ENCODE measurements at regions not wholly inside any gene's neighbourhood (a gene's known extent, or its start where the extent isn't known, plus 50 kb on each side); places are given as distances from the start of the nearest gene placed in this dataset.

DNA sequence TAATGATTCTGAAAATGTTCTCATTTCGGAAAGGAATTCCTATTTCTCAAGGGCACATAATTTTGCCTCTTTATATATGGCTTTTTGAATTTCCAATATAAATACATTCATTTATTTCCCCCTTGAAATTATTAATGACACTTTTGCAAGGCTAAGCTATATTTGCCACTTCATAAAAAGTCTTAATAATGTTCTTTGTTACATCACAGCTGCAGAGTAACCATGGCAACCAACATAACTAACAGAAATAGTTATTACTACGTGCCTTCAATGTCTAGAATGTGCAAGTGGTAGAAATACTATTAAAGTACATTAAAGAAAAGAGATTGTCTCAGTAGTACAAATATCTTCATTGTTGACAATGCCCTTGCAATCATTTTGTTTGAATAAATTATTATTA, 471.8 kb downstream of the C3orf38 start:
- no peaks in the 10 kb centered on the region for H3K36me3 Mint-ChIP-seq (ENCODE audit: low read depth)
- H3K9me3 Mint-ChIP-seq (ENCODE audit: low read depth) = no peaks in the 10 kb centered on the region
- TF ChIP-seq, protein P1, sequence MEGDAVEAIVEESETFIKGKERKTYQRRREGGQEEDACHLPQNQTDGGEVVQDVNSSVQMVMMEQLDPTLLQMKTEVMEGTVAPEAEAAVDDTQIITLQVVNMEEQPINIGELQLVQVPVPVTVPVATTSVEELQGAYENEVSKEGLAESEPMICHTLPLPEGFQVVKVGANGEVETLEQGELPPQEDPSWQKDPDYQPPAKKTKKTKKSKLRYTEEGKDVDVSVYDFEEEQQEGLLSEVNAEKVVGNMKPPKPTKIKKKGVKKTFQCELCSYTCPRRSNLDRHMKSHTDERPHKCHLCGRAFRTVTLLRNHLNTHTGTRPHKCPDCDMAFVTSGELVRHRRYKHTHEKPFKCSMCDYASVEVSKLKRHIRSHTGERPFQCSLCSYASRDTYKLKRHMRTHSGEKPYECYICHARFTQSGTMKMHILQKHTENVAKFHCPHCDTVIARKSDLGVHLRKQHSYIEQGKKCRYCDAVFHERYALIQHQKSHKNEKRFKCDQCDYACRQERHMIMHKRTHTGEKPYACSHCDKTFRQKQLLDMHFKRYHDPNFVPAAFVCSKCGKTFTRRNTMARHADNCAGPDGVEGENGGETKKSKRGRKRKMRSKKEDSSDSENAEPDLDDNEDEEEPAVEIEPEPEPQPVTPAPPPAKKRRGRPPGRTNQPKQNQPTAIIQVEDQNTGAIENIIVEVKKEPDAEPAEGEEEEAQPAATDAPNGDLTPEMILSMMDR (IDR thresholded peaks at IDR 0.05) = no peak
- no peaks in the 10 kb centered on the region for H3K4me1 Mint-ChIP-seq (ENCODE audit: low read depth)
- H3K4me3 Mint-ChIP-seq (ENCODE audit: unreplicated experiment) = no peak overlapping the region
- peaks cover 4% of the 10 kb centered on the region for H3K27me3 Mint-ChIP-seq (ENCODE audit: low read depth)
- no peak for DNase-seq (ENCODE audit: low spot score)
- H3K27ac Mint-ChIP-seq (ENCODE audit: unreplicated experiment) = no peak overlapping the region

DNA sequence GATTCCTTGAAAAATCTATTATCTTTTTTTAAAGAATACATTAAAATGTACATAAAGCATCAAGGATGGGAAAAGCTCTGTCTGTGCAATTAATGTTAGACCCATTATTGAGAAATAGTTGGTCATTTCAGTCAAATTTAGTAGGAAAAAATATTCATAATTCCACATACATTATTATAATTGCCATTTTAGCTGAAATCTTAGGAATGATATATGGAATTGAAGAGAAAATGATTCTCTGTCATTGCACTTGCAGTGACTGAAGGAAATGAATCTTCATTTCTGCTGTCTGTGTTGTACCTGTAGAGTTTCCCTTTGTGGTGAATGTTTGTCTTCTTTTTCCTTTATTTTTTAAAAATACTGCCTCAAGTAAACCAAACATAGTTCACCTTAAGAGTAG, 473.9 kb downstream of the C3orf38 start:
- no peaks in the 10 kb centered on the region for H3K4me1 Mint-ChIP-seq (ENCODE audit: low read depth)
- H3K27me3 Mint-ChIP-seq (ENCODE audit: low read depth) = peaks cover 4% of the 10 kb centered on the region
- H3K27ac Mint-ChIP-seq (ENCODE audit: unreplicated experiment) = no peak overlapping the region
- no peak for DNase-seq (ENCODE audit: low spot score)
- TF ChIP-seq, protein P1 (IDR thresholded peaks at IDR 0.05) = no peak
- no peaks in the 10 kb centered on the region for H3K9me3 Mint-ChIP-seq (ENCODE audit: low read depth)
- no peak overlapping the region for H3K4me3 Mint-ChIP-seq (ENCODE audit: unreplicated experiment)
- H3K36me3 Mint-ChIP-seq (ENCODE audit: low read depth) = no peaks in the 10 kb centered on the region

DNA sequence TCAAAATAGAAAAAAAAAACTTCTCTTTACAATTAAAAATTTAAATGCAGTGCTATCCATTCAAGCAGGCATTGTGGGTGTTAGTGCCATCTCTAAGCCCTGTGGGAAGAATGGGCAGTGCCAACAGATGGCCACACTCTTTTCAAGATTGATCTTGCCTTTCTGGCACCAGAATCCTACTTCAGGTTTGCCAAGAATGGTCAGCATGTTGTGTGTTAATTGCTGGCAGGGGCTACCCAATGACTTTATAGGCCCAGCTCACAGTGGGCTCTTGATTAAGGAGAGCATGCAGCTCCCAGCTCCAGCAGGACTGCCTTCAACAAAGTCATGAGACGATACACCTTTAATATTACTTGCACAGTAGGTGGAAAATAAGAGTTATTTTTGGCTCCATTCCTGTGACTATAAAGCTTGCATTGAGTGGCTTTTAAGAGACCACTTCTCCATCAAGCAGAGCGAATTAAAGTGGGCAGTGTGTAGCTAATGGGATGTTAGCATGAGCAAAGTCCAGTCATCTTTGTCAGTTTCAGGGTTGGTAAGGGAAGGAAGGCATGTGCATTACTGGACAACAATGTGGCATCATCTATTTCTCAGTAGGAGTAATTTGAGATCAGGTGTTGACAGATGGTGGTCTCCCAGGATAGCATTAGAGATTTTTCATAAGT, 476.8 kb downstream of the C3orf38 start:
- H3K9me3 Mint-ChIP-seq (ENCODE audit: low read depth) = no peaks in the 10 kb centered on the region
- H3K36me3 Mint-ChIP-seq (ENCODE audit: low read depth) = no peaks in the 10 kb centered on the region
- no peak overlapping the region for H3K27ac Mint-ChIP-seq (ENCODE audit: unreplicated experiment)
- TF ChIP-seq, protein P1 (IDR thresholded peaks at IDR 0.05) = no peak
- no peak overlapping the region for H3K4me3 Mint-ChIP-seq (ENCODE audit: unreplicated experiment)
- no peaks in the 10 kb centered on the region for H3K4me1 Mint-ChIP-seq (ENCODE audit: low read depth)
- DNase-seq (ENCODE audit: low spot score) = no peak
- no peaks in the 10 kb centered on the region for H3K27me3 Mint-ChIP-seq (ENCODE audit: low read depth)

DNA sequence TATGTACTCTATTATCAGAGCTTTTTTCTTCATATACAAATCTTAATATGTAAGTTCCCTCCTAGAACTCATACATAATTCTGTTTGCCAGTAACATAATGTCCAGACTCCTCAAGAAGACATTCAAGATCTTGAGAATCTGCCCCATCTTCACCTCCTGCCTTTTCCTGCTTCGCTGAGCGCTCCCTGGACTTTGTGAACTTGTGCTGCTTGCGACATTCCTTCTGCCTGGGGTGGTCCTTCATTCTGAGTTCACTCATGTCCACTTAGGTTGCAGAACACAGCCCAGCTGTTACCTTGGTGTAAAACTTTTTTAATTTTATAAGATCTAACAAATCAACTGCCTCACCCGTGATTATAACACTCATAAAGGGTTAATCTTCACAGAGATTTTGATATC, 478.5 kb upstream of the EPHA3 start:
- TF ChIP-seq, protein P1 (IDR thresholded peaks at IDR 0.05) = no peak
- H3K4me3 Mint-ChIP-seq (ENCODE audit: unreplicated experiment) = no peak overlapping the region
- no peaks in the 10 kb centered on the region for H3K27me3 Mint-ChIP-seq (ENCODE audit: low read depth)
- DNase-seq (ENCODE audit: low spot score) = no peak
- H3K27ac Mint-ChIP-seq (ENCODE audit: unreplicated experiment) = no peak overlapping the region
- H3K4me1 Mint-ChIP-seq (ENCODE audit: low read depth) = peaks cover 4% of the 10 kb centered on the region
- no peaks in the 10 kb centered on the region for H3K36me3 Mint-ChIP-seq (ENCODE audit: low read depth)
- no peaks in the 10 kb centered on the region for H3K9me3 Mint-ChIP-seq (ENCODE audit: low read depth)

DNA sequence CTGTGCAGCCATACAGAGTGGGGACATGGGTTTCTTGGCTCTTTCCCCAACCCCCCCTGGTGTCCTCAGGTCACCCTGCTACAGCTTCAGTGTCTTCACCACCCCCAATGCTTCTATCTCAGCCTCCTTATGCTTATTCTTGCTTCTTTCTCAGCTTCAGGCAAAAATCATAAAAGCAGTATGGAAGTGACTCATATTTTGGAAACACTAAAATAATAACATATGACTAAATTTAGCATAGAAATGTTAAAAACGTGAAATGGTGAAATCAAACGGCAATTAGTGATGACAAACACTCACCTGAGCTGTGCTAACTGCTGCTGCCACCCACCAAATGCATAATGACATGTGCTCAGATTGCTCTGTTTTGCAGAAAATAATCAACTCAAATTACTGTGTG, 475.2 kb upstream of the EPHA3 start:
- peaks cover 1% of the 10 kb centered on the region for H3K36me3 Mint-ChIP-seq (ENCODE audit: low read depth)
- DNase-seq (ENCODE audit: low spot score) = no peak
- H3K4me3 Mint-ChIP-seq (ENCODE audit: unreplicated experiment) = no peak overlapping the region
- peaks cover 10% of the 10 kb centered on the region for H3K9me3 Mint-ChIP-seq (ENCODE audit: low read depth)
- TF ChIP-seq, protein P1 (IDR thresholded peaks at IDR 0.05) = no peak
- no peaks in the 10 kb centered on the region for H3K27me3 Mint-ChIP-seq (ENCODE audit: low read depth)
- no peak overlapping the region for H3K27ac Mint-ChIP-seq (ENCODE audit: unreplicated experiment)
- H3K4me1 Mint-ChIP-seq (ENCODE audit: low read depth) = peaks cover 4% of the 10 kb centered on the region

Measured in chondrocyte (in vitro differentiated cells).